Stimulated activated naive CD8-positive, alpha-beta T cell treated with anti-CD3 and anti-CD28 coated beads, Interleukin-15, amount 100 ng/mL, for 72 hours (primary cell): ENCODE measurements at regions not wholly inside any gene's neighbourhood (a gene's known extent, or its start where the extent isn't known, plus 50 kb on each side); places are given as distances from the start of the nearest gene placed in this dataset.

Experiments used
- ATAC-seq: fragments of 150-1000 bp; cut with Tn5 transposase; 2 replicates; pipeline ENCODE4 v1.10.0; 2021; ENCODE audit warnings: mild to moderate bottlenecking, moderate library complexity
- DNase-seq, 2 donors: peaks; one replicate each; pipeline ENCODE4 v3.0.0; 2021 to 2022
- H3K27ac Mint-ChIP-seq, 2 donors: one replicate each; pipeline ENCODE4 v1.8.0; 2022; ENCODE audit warnings: mild to moderate bottlenecking in 2 of 2, mixed read lengths in 2 of 2, moderate library complexity in 2 of 2
- H3K27me3 Mint-ChIP-seq: one replicate; pipeline ENCODE4 v1.8.0; 2022; ENCODE audit warnings: mixed read lengths
- H3K4me1 Mint-ChIP-seq: one replicate; pipeline ENCODE4 v1.8.0; 2022; ENCODE audit warnings: mild to moderate bottlenecking, mixed read lengths
- H3K4me3 Mint-ChIP-seq, 2 donors: one replicate each; pipeline ENCODE4 v1.8.0; 2022; ENCODE audit warnings: mild to moderate bottlenecking in 2 of 2, mixed read lengths in 2 of 2, moderate library complexity in 1 of 2
- H3K9me3 Mint-ChIP-seq, 2 donors: one replicate each; pipeline ENCODE4 v1.8.0; 2022; ENCODE audit warnings: mixed read lengths in 2 of 2

GRCh38 chr2:234849678-234850077 lies 102.1 kb upstream of the SH3BP4 start:
- DNase-seq: no peak
- Mint-ChIP-seq H3K27me3 (peaks cover 13% of the 10 kb centered on the region), H3K27ac (no peak overlapping the region), H3K4me3 (no peak overlapping the region), H3K4me1 (no peaks in the 10 kb centered on the region), H3K9me3 (no peaks in the 10 kb centered on the region)
- ATAC-seq: no peak

- Mint-ChIP-seq H3K27me3 (peaks cover 7% of the 10 kb centered on the region), H3K9me3 (no peaks in the 10 kb centered on the region), H3K4me1 (no peaks in the 10 kb centered on the region), H3K27ac (peak overlapping the region in 1 of 2 donors; percentile 2), H3K4me3 (no peak overlapping the region)
- ATAC-seq: no peak
- no peak for DNase-seq
Measured at GRCh38 chr2:234848578-234848977, 103.2 kb upstream of the SH3BP4 start.

GRCh38 chr2:234847639-234848038 lies 104.2 kb upstream of the SH3BP4 start:
- Mint-ChIP-seq H3K4me3 (no peak overlapping the region), H3K4me1 (no peaks in the 10 kb centered on the region), H3K27ac (no peak overlapping the region), H3K9me3 (no peaks in the 10 kb centered on the region), H3K27me3 (no peaks in the 10 kb centered on the region)
- ATAC-seq (no peak), DNase-seq (no peak)

- no peak overlapping the region for H3K4me3 Mint-ChIP-seq
- ATAC-seq: no peak
- H3K27ac Mint-ChIP-seq: no peak overlapping the region
- DNase-seq: no peak
- H3K27me3 Mint-ChIP-seq: no peaks in the 10 kb centered on the region
- no peaks in the 10 kb centered on the region for H3K4me1 Mint-ChIP-seq
- no peaks in the 10 kb centered on the region for H3K9me3 Mint-ChIP-seq
Measured at GRCh38 chr2:234847364-234847635, 104.5 kb upstream of the SH3BP4 start.

- no peaks in the 10 kb centered on the region for H3K9me3 Mint-ChIP-seq
- H3K4me1 Mint-ChIP-seq: no peaks in the 10 kb centered on the region
- no peaks in the 10 kb centered on the region for H3K27me3 Mint-ChIP-seq
- peak overlapping the region in 1 of 2 donors; percentile 59 for H3K27ac Mint-ChIP-seq
- H3K4me3 Mint-ChIP-seq: no peak overlapping the region
- DNase-seq: no peak
- no peak for ATAC-seq
Measured at GRCh38 chr2:234846599-234847363, 105.0 kb upstream of the SH3BP4 start.

- Mint-ChIP-seq H3K4me1 (no peaks in the 10 kb centered on the region), H3K9me3 (no peaks in the 10 kb centered on the region)
Measured at GRCh38 chr2:234845602-234846590, 105.9 kb upstream of the SH3BP4 start.

GRCh38 chr2:234843411-234843810 lies 108.4 kb upstream of the SH3BP4 start:
- Mint-ChIP-seq H3K27ac (no peak overlapping the region), H3K4me1 (no peaks in the 10 kb centered on the region), H3K9me3 (no peaks in the 10 kb centered on the region), H3K4me3 (no peak overlapping the region), H3K27me3 (no peaks in the 10 kb centered on the region)
- no peak for DNase-seq
- ATAC-seq: no peak

More at GRCh38 chr2:234845602-234846590, 105.9 kb upstream of the SH3BP4 start:
- H3K4me3 Mint-ChIP-seq: no peak overlapping the region
- no peak for ATAC-seq
- no peak overlapping the region for H3K27ac Mint-ChIP-seq
- no peak for DNase-seq
- H3K27me3 Mint-ChIP-seq: no peaks in the 10 kb centered on the region

GRCh38 chr2:234842753-234843152 lies 109.1 kb upstream of the SH3BP4 start:
- no peaks in the 10 kb centered on the region for H3K4me1 Mint-ChIP-seq

GRCh38 chr2:234841321-234842015 lies 110.3 kb upstream of the SH3BP4 start:
- Mint-ChIP-seq H3K4me3 (no peak overlapping the region), H3K27ac (no peak overlapping the region), H3K4me1 (no peaks in the 10 kb centered on the region), H3K9me3 (no peaks in the 10 kb centered on the region), H3K27me3 (no peaks in the 10 kb centered on the region)
- DNase-seq (no peak), ATAC-seq (no peak)

More at GRCh38 chr2:234842753-234843152, 109.1 kb upstream of the SH3BP4 start:
- Mint-ChIP-seq H3K27me3 (no peaks in the 10 kb centered on the region), H3K4me3 (no peak overlapping the region), H3K9me3 (no peaks in the 10 kb centered on the region), H3K27ac (no peak overlapping the region)
- DNase-seq: no peak
- no peak for ATAC-seq

- Mint-ChIP-seq H3K27ac (no peak overlapping the region), H3K4me3 (no peak overlapping the region), H3K27me3 (peaks cover 7% of the 10 kb centered on the region), H3K9me3 (no peaks in the 10 kb centered on the region), H3K4me1 (no peaks in the 10 kb centered on the region)
- DNase-seq (no peak), ATAC-seq (no peak)
Measured at GRCh38 chr2:234840336-234840735, 111.5 kb upstream of the SH3BP4 start.

- no peak for ATAC-seq
- no peak overlapping the region for H3K4me3 Mint-ChIP-seq
- peaks cover 7% of the 10 kb centered on the region for H3K27me3 Mint-ChIP-seq
- DNase-seq: no peak
- H3K27ac Mint-ChIP-seq: no peak overlapping the region
- H3K9me3 Mint-ChIP-seq: no peaks in the 10 kb centered on the region
- no peaks in the 10 kb centered on the region for H3K4me1 Mint-ChIP-seq
Measured at GRCh38 chr2:234839285-234839684, 112.5 kb upstream of the SH3BP4 start.

- DNase-seq: no peak
- Mint-ChIP-seq H3K27me3 (peaks cover 7% of the 10 kb centered on the region), H3K4me3 (no peak overlapping the region), H3K9me3 (no peaks in the 10 kb centered on the region), H3K27ac (no peak overlapping the region), H3K4me1 (no peaks in the 10 kb centered on the region)
- no peak for ATAC-seq
Measured at GRCh38 chr2:234836271-234836670, 115.5 kb upstream of the SH3BP4 start.

- no peak for DNase-seq
- no peak for ATAC-seq
- Mint-ChIP-seq H3K4me1 (no peaks in the 10 kb centered on the region), H3K9me3 (no peaks in the 10 kb centered on the region), H3K4me3 (no peak overlapping the region), H3K27ac (no peak overlapping the region), H3K27me3 (peaks cover 7% of the 10 kb centered on the region)
Measured at GRCh38 chr2:234835738-234836137, 116.1 kb upstream of the SH3BP4 start.

- DNase-seq (no peak), ATAC-seq (no peak)
- no peak overlapping the region for H3K4me3 Mint-ChIP-seq
- no peak overlapping the region for H3K27ac Mint-ChIP-seq
- H3K9me3 Mint-ChIP-seq: no peaks in the 10 kb centered on the region
- no peaks in the 10 kb centered on the region for H3K4me1 Mint-ChIP-seq
- H3K27me3 Mint-ChIP-seq: peaks cover 7% of the 10 kb centered on the region
Measured at GRCh38 chr2:234834228-234834923, 117.4 kb upstream of the SH3BP4 start.

- Mint-ChIP-seq H3K27ac (no peak overlapping the region), H3K4me3 (no peak overlapping the region), H3K4me1 (no peaks in the 10 kb centered on the region), H3K9me3 (no peaks in the 10 kb centered on the region), H3K27me3 (peaks cover 2% of the 10 kb centered on the region)
- no peak for DNase-seq
- no peak for ATAC-seq
Measured at GRCh38 chr2:234830853-234831252, 121.0 kb upstream of the SH3BP4 start.
